ENCODE measurements at regions not wholly inside any gene's neighbourhood (a gene's known extent, or its start where the extent isn't known, plus 50 kb on each side); places are given as distances from the start of the nearest gene placed in this dataset.
"Not testable (repeated sequence)": the region's sequence is repeated elsewhere in the genome, so short reads cannot be mapped to it uniquely, and the experiment has no call there.

DNA sequence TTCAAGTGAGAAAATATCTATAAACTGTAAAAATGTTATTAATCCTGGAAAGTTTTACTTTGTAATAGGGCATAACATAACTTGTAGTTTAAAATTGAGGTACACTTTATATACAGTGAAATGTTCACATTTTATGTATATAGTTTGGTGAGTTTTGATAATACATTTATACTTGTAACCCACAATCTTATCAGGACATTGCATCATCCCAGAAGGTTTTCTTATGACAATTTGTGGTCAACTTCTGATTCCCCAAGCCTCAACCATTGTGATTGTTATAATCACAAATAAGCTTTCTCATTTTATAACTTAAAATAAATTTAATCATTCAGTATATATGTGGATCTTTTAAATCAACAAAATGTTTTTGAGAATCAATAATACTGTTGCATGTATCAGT, 151.1 kb downstream of the TFPI2 start:
- no peak for DNase-seq

DNA sequence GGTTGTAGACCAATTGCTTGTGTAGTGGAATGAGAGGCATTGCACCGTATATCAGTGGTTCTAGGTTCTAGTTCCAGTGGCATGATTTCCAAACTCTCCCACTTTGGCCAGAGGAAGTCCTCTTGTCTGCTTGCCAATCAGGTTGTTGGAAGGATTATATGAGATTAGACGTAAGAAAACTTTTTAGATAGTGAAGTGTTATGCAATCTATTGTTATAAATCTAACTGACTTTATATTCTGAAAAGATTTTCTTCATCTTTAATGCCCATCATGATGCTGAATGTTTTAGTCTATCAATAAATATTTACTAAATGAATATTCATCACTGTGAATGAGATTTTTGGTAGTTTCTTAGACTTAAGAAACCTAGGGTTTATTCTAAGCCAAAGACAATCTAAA, 152.6 kb downstream of the TFPI2 start:
- no peak for DNase-seq

DNA sequence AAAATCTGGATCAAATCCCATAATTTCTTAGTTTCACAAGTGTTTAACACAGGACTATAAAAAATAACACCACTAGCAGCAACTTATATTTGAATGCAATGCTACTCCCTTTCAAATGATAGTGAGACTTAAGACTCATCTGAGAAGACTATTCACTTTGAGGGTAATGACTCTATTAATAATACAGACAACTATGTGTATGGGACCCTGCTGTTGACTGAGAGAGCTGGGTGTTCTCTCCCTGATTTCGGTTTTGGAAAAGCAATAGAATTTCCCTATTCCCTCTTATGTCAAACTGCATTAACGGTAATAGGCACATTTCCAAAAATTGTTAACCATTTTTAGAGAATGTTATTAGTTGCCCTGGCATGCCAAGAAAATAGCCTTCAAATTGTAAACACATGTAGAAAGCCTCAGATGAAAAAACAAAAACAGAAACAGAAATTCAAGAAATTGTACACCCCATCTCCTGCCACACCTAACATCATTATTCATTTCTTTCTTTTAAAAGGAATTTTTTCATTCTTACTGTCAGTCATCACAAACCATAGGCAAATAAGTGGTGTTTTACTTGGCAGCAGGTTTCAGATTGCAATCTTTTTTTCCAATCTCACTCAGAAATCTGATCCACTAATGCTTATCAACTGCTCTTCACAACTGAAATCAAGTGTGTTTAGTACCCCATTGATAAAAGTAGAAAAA, 153.7 kb downstream of the TFPI2 start:
- no peak for DNase-seq

DNA sequence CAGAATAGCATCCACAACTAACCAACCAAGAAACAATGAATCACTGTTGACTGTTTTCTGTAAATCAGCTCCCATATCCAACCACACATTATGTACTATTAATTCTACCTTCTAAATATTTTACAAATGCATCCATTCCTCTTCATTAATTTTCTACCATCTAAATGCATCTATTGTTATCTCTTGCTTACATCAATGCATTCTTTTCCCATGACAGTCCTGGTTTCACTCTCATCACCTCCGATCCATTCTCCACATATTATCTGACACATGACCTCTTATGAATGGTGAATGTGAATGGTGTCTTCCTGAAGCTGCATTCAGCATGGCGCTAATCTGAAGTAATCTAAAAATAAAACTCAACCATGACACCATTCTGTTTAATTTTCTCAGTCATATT, 153.8 kb upstream of the CALCR start:
- DNase-seq: no peak

DNA sequence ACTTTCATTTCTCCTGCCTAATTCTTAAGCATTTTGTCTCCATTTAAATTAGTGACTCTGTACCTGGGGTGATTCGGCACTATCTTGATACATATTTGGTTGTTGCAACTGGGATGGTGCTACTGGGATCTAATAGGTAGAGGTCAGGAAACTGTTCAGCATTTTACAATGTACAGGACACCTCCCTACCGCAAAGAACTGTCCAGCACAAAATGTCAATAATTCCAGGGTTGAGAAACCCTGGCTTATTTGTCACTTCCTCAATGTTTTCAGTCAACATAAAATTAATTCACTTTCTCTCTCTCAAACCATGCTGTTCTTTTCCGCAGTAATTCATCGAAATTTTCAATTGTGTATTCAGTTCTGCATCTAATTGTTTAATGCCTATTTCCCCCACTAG, 151.4 kb upstream of the CALCR start:
- DNase-seq: no peak

DNA sequence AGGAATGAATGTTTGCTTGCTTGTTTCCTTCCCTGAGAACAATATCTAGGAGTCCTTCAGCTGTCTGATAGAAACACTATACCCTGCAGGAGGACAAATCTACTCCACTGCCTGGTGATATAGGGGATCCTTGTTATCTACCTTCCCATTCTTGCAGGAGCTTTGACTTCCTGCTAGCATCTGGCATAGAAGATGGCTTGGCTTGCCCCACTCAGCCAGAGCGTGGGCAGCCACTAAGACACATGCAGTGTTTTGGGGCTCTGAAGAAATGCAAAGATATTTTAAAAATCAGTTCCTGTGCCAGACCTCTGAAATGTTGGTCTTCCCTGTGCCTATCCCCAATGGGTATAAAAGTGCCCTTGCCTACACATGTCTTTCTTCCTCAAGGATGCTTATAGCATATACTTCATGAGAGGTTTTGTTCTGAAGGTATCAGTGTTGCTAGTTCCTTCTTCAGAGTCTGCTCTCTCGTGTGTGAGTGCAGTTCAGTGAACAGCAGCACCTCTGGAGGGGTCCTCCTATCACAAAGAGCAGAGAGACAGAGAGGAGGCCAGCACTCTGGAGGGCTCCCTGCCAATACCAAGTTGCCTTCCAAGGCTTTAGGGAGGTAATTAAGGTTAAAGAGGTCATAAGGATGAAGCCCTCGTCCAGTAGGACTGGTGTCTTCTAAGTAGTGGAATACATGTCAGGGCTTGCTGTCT, 149.1 kb upstream of the CALCR start:
- no peak for DNase-seq

DNA sequence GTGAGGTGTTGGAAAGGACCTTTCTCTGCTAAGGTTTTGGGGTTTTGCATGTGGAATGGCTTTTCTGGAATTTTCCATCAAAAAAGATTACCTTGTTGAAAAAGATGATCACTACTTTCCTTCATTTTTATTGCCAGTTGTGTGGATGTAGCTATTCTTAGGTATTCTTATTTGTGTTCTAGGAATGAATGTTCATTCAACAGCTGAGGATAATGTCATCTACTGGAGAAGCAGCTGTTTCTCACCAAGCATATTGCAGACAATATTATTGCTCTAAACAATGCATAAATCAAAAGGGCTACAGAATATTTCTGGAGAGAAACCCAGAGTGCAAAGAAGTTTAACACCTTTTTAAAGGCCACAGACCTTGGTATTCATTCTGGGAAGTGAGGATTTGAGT, 145.6 kb upstream of the CALCR start:
- no peak for DNase-seq

DNA sequence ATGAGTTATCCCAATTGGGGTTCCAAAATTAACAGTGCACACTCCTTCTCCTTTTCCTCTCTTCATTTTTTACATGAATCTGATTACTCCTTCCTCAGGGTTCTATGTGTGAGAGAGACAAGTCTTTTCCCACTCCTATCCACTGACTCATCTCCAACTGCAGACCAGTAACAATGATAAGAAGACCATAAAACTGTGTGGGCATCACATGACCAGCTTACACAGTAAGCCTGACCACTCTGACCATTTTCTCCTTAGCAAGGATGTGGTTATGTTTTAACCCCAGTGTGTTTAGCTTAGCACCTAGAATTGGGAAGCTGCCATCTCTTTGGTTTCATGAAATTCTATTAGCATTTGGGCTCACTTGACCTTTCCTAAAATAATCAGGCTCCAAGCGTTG, 145.0 kb upstream of the CALCR start:
- no peak for DNase-seq

DNA sequence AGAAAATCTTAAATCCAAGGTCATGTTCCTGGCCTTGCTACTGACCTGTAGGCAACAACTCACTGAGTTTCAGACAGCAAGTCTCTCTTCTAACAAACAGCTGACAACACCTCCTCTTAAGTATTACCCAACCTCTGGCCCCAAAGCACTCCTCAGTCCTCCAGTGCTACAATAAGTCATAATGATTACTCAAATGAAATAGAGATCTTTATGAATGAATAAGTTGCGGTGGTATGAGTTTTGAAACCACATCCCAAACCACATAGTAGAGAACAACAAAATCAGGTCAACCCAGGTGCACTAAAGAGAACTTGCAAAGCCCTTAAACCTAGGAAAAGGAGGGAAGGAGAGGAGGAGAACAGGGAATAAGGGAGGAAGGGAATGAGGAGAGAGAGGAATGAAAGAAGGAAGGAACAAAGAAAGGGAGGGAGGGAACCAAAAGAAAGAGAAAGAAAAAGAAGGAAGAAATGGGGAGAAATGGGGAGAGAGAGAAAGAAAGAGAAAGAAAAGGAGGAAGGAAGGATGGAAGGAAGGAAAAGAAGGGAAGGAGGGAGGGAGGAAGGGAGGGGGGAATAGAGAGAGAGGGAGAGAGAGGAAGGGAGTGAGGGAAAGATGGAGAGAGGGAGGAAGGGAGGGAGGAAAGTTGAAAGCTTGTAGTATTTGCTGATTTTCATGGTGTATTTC, 142.8 kb upstream of the CALCR start:
- DNase-seq: no peak

DNA sequence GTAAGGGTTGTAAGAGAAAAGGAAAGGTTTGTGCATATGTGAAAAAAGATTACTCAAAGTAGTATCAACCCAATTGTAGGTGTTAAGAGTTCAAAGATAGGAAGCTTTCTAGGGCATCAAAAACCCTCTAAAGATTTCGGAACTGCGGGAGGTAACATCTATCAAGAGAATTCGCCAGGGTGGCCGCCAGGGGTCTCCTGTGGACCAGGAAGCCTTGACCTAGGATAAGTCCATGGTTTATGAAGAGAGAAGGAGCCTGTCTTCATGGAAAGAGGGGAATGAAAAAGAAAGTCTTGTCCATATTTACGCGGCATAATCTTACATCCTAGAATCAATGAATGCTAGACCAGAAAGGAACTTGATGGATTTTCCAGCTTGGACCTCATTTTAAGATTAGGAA, 140.7 kb upstream of the CALCR start:
- DNase-seq: no peak

DNA sequence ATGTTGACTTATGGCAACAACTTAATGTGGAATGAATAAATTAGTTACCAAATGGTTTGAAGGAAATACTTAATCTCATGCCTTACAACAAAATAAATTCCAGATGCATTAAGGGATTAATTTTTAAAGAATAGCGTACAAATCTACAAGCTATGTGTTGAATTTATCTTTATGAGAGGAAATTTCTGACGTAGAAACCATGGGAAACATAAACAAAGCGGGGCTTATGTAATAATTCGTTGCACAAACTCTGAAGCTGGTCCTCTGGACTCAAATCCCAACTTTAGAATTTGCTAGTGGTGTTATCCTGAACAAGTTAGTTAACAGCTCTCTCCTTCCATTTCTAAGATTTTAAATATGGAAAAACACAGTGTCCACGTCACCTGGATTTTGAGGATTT, 137.4 kb upstream of the CALCR start:
- DNase-seq: no peak

DNA sequence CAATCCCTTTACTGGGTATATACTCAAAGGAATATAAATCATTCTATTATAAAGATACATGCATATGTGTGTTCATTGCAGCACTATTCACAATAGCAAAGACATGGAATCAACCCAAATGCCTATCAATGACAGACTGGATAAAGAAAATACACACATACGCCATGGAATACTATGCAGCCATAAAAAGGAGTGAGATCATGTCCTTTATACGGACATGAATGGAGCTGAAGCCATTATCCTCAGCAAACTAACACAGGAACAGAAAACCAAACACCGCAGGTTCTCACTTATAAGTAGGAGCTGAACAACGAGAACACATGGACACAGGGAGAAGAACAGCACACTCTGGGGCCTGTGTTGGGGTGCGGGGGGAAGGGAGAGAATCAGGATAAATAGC, 133.7 kb upstream of the CALCR start:
- DNase-seq: not testable (repeated sequence)

DNA sequence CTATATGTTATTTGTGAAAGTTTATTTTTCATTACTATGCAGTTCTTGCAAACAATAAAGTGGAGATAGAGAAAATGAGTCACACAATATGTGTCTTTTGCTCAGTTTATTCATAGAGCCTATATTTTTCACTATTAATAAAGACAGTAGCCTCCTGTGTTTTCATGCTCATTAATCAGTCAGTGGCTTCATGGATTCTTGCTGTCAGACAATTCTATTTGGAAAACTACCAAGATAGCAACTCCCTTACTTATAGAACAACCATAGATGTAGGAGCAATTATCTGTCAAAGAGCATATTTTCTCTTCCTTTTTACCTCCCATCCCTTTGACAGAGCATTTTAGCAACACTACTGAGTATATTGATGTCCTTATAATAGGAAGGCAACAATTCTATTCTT, 132.7 kb upstream of the CALCR start:
- DNase-seq: no peak

DNA sequence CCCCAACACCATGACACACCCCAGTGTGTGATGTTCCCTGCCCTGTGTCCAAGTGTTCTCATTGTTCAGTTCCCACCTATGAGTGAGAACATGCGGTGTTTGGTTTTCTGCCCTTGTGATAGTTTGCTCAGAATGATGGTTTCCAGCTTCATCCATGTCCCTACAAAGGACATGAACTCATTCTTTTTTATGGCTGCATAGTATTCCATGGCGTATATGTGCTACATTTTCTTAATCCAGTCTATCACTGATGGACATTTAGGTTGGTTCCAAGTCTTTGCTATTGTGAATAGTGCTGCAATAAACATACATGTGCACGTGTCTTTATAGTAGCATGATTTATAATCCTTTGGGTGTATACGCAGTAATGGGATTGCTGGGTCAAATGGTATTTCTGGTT, 131.6 kb upstream of the CALCR start:
- DNase-seq: not testable (repeated sequence)

DNA sequence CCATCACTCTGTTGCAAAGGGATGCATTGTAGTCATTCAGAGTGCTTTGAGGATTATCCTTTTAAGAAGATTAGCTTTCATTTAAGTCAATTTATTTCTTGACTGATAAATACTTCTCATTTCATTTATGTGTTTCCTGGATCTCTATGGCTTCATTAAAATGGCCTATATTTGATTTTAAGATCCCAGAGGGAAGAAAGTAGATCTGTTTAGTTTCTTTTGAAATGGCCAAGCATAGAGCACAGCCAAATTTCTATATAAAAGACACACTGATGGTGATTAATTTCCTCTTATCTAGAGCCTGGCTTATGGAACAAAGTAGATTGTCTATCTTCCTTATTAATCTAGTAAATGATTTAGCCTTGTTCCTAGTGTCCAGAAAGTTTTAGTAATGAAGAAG, 129.7 kb upstream of the CALCR start:
- DNase-seq: no peak

DNA sequence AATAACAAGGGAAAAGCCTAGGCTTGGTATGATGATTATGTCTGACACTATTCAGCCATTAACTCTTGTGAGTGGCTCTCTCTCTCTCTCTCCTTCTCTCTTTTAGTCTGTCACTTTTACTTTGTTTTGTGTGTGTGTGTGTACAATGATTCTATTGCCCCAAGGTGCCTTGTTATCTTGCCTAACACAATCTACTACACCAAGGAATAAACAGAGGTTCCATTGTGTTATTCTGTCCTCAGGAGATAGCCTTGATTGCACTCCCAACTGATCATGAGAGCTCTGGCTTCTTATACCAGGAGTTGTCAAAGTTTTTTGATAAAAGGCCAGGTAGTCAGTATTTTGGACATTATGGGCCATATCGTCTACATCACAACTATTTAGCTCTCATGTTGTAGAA, 123.4 kb upstream of the CALCR start:
- DNase-seq: no peak

DNA sequence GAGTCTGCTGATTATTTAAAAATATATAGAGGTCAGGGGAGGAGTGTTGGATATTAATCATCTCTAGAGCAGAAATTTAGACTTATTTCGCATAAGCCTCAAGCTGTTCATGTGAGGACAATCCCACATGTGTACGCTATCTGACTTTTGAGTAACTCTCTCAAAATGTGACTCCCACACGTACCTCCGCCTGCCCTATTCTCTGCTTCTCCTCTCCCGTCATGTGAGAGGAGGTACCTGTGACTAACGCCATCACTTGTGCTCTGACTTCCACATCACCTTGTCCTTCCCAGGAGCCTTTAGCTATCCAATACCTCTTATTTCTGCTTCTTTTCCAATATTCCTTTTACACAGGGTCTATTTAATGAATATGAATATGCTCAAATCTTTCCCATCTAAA, 119.3 kb upstream of the CALCR start:
- no peak for DNase-seq

DNA sequence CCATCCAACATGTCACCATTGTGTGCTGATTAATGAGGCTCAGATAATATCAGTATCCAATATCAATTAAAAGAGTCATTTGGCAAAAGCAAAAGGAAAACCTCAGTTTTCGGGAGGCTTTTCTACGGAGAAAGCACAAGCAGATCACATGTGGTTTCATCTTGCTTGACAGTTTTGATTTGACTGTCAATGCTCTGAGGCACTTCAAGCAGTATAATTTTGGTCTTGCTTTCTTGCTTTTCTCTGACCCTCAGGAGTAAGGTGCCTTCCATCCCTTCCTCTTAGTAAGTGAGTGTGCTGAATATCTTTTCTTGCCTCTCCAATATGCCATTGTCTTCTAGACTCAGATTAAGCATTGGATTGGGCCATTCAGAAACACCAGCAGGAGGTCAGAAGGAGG, 115.5 kb upstream of the CALCR start:
- no peak for DNase-seq

DNA sequence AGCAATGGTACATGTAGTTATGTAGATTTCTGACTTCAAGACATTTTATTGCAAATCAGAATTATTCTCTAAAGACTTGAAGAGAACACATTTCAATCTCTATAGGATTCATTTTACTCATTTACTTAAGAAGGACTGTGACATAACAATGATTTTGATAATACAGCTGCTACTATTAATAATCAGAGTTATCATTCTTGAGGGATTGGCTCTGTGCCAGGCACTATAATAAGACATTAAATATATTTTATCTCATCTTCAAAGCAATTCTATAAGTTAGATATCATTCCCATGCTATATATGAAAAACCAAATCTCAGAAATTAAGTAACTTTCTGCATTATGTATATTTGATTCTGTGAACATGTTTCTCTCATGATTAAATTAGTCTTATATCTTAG, 103.7 kb upstream of the CALCR start:
- no peak for DNase-seq

DNA sequence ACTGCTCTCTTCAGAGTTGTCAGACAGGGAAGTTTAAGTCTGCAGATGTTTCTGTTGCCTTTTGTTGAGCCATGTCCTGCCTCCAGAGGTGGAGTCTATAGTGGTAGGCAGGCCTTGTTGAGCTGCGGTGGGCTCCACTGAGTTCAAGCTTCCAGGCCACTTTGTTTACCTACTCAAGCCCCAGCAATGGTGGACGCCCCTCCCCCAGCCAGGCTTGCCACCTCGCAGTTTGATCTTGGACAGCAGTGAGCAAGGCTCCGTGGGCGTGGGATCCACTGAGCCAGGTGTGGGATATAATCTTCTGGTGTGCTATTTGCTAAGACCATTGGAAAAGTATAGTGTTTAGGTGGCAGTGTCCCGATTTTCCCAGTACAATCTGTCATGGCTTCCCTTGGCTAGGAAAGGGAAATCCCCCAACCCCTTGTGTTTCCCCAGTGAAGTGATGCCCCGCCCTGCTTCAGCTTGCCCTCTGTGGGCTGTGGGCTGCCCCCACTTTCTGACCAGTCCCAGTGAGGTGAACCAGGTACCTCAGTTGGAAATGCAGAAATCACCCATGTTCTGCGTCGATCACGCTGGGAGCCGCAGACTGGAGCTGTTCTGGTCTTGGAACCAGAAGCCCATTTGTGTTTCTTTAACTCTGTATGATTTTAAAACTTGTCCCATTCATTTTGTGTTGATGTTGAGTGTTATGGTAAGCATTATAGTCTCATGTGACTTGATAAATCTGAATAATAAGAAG, 89.2 kb upstream of the CALCR start:
- no peak for DNase-seq

DNA sequence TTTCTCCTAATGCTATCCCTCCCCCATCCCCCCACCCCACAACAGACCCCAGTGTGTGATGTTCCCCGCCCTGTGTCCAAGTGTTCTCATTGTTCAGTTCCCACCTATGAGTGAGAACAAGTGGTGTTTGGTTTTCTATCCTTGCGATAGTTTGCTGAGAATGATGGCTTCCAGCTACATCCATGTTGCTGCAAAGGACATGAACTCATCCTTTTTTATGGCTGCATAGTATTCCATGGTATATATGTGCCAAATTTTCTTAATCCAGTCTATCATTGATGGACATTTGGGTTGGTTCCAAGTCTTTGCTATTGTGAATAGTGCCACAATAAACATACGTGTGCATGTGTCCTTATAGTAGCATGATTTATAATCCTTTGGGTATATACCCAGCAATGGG, 83.6 kb upstream of the CALCR start:
- not testable (repeated sequence) for DNase-seq

DNA sequence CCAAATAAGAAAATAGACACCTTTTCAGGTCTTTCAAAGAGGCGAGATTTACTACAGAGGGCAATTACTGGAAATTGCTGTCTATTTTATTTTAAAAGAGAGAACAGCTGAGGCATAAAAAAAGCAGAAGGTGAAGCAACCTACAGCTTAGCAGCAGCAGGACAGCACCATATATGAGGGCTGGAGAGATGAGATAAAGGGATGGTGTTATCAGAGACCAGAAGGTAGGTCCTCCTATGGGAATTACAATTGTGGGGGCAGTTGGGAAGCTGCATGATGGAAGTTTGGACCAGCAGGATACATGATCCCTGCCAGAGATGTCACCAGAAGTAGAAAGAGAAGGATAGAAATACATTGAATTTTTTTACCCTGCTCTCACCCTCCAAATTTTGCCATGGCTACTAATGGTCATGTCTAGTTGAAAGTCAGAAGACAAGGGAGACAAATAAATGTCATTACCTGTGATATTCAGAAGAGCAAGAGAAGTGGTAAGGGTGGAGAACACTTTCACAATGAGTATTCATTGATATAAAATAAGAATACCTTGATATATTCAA, 77.2 kb upstream of the CALCR start:
- no peak for DNase-seq

DNA sequence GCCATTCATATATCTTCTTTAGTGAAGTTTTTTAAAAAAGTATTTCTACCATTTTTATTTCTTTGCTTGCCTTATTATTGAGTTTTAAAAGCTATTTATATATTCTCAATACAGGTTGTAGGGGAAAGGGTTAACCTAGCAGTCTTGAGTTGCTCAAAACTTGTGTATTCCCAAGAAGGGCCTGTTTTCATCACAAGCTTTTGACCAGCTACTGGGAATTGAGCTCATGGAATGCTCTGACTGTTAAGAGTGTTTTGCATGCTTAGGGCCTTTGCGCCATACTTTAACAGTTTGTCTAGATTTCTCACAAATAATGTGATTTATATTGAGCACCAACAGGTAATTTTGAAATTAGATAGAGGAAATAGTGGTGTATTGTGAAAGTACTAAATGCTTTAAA, 72.0 kb upstream of the CALCR start:
- no peak for DNase-seq

Data from MV-4-11 (cell line).